Suprapubic skin (tissue), 4 donors: ENCODE measurements at regions not wholly inside any gene's neighbourhood (a gene's known extent, or its start where the extent isn't known, plus 50 kb on each side); places are given as distances from the start of the nearest gene placed in this dataset.

ENCODE experiments used
- DNase-seq, 2 donors: peaks; one replicate each; pipeline ENCODE4 v3.0.0-alpha.2; 2019; ENCODE audit warnings: low spot score in 2 of 2
- H3K27ac ChIP-seq: fragments of 200-600 bp; sonication (generic); one replicate; pipeline ENCODE4 v1.5.1; 2019
- H3K27me3 ChIP-seq: fragments of 200-600 bp; sonication (generic); one replicate; pipeline ENCODE4 v1.5.1; 2019
- H3K36me3 ChIP-seq: fragments of 200-600 bp; sonication (generic); one replicate; pipeline ENCODE4 v1.5.1; 2019
- H3K4me1 ChIP-seq: fragments of 200-600 bp; sonication (generic); one replicate; pipeline ENCODE4 v1.5.1; 2019
- H3K4me3 ChIP-seq: fragments of 200-600 bp; sonication (generic); one replicate; pipeline ENCODE4 v1.5.1; 2019; ENCODE audit warnings: mild to moderate bottlenecking
- H3K9me3 ChIP-seq: fragments of 200-600 bp; sonication (generic); one replicate; pipeline ENCODE4 v1.5.1; 2019
- CTCF ChIP-seq, 2 donors: fragments of 200-600 bp in 1 of 2; fragments of 450-650 bp in 1 of 2; sonication (generic) in 1 of 2; IDR thresholded peaks; one replicate each; pipeline ENCODE4 v1.5.1; 2016 to 2019; ENCODE audit warnings: antibody characterized with exemption in 2 of 2, mild to moderate bottlenecking in 1 of 2, moderate library complexity in 1 of 2
- EP300 ChIP-seq: sonication (generic); formaldehyde crosslinking; IDR thresholded peaks from one replicate; pipeline ENCODE4 v1.6.1; 2017; ENCODE audit warnings: antibody characterized with exemption
- POLR2A ChIP-seq, 2 donors: fragments of 450-650 bp; IDR thresholded peaks; one replicate each; pipeline ENCODE4 v1.6.1; 2017; ENCODE audit warnings: antibody characterized with exemption in 2 of 2, mild to moderate bottlenecking in 2 of 2, moderate library complexity in 2 of 2
- POLR2AphosphoS5 ChIP-seq, 3 donors: sonication (generic); formaldehyde crosslinking; IDR thresholded peaks; one replicate each; pipeline ENCODE4 v1.6.1; 2017; ENCODE audit warnings: antibody characterized with exemption in 3 of 3
- WGBS: methylation state at CpG from one replicate; pipeline ENCODE4 v1.1.5; 2018; 5-methylcytosine and 5-hydroxymethylcytosine counted together

- Histone ChIP-seq H3K9me3 (no peaks in the 10 kb centered on the region), H3K36me3 (no peaks in the 10 kb centered on the region), H3K27me3 (no peaks in the 10 kb centered on the region), H3K27ac (no peak overlapping the region), H3K4me1 (no peaks in the 10 kb centered on the region), H3K4me3 (no peak overlapping the region)
- WGBS = 83% methylated on average over 3 of the region's 3 CpGs
- TF ChIP-seq POLR2A (IDR thresholded peaks at IDR 0.05) = no peak
- no peak for TF ChIP-seq CTCF (IDR thresholded peaks at IDR 0.05)
- no peak for TF ChIP-seq POLR2AphosphoS5 (IDR thresholded peaks at IDR 0.05)
- no peak for TF ChIP-seq EP300
- DNase-seq = no peak
Measured at GRCh38 chr18:2091937-2092336, 479.4 kb downstream of the METTL4 start.

GRCh38 chr18:2096551-2096950 lies 474.8 kb downstream of the METTL4 start:
- WGBS = 41% methylated on average over 2 of the region's 2 CpGs
- DNase-seq = no peak
- no peak overlapping the region for H3K4me3 ChIP-seq

GRCh38 chr18:2100694-2101213 lies 470.6 kb downstream of the METTL4 start:
- 50% methylated on average over 1 of the region's 1 CpG for WGBS
- no peaks in the 10 kb centered on the region for H3K4me1 ChIP-seq
- H3K4me3 ChIP-seq = no peak overlapping the region
- no peaks in the 10 kb centered on the region for H3K9me3 ChIP-seq
- no peaks in the 10 kb centered on the region for H3K27me3 ChIP-seq
- no peak for DNase-seq
- TF ChIP-seq POLR2A (IDR thresholded peaks at IDR 0.05) (no peak), EP300 (no peak), CTCF (IDR thresholded peaks at IDR 0.05) (no peak), POLR2AphosphoS5 (IDR thresholded peaks at IDR 0.05) (no peak)
- H3K27ac ChIP-seq = no peak overlapping the region
- no peaks in the 10 kb centered on the region for H3K36me3 ChIP-seq

More at GRCh38 chr18:2096551-2096950, 474.8 kb downstream of the METTL4 start:
- Histone ChIP-seq H3K4me1 (no peaks in the 10 kb centered on the region), H3K9me3 (no peaks in the 10 kb centered on the region), H3K27me3 (no peaks in the 10 kb centered on the region), H3K27ac (no peak overlapping the region), H3K36me3 (no peaks in the 10 kb centered on the region)
- no peak for TF ChIP-seq POLR2A (IDR thresholded peaks at IDR 0.05)
- TF ChIP-seq POLR2AphosphoS5 (IDR thresholded peaks at IDR 0.05) = no peak
- no peak for TF ChIP-seq CTCF (IDR thresholded peaks at IDR 0.05)
- TF ChIP-seq EP300 = no peak

GRCh38 chr18:2102022-2102421 lies 469.3 kb downstream of the METTL4 start:
- Histone ChIP-seq H3K4me1 (no peaks in the 10 kb centered on the region), H3K9me3 (no peaks in the 10 kb centered on the region), H3K36me3 (no peaks in the 10 kb centered on the region), H3K4me3 (no peak overlapping the region), H3K27me3 (no peaks in the 10 kb centered on the region), H3K27ac (no peak overlapping the region)
- DNase-seq = no peak
- TF ChIP-seq POLR2AphosphoS5 (IDR thresholded peaks at IDR 0.05) (no peak), EP300 (no peak), CTCF (IDR thresholded peaks at IDR 0.05) (no peak), POLR2A (IDR thresholded peaks at IDR 0.05) (no peak)

GRCh38 chr18:2103299-2103698 lies 468.0 kb downstream of the METTL4 start:
- Histone ChIP-seq H3K9me3 (no peaks in the 10 kb centered on the region), H3K4me1 (no peaks in the 10 kb centered on the region), H3K36me3 (no peaks in the 10 kb centered on the region), H3K27me3 (no peaks in the 10 kb centered on the region), H3K27ac (no peak overlapping the region), H3K4me3 (no peak overlapping the region)
- WGBS = 88% methylated on average over 2 of the region's 2 CpGs
- DNase-seq = no peak
- TF ChIP-seq POLR2AphosphoS5 (IDR thresholded peaks at IDR 0.05) = no peak
- TF ChIP-seq POLR2A (IDR thresholded peaks at IDR 0.05) = no peak
- no peak for TF ChIP-seq EP300
- TF ChIP-seq CTCF (IDR thresholded peaks at IDR 0.05) = no peak
